ENCODE measurements at regions not wholly inside any gene's neighbourhood (a gene's known extent, or its start where the extent isn't known, plus 50 kb on each side); places are given as distances from the start of the nearest gene placed in this dataset.

- H3K27me3 ChIP-seq (ENCODE audit: low read length): no peaks in the 10 kb centered on the region
- no peaks in the 10 kb centered on the region for H3F3A ChIP-seq (ENCODE audit: insufficient read depth)
- no peak overlapping the region for H3K4me3 ChIP-seq (ENCODE audit: insufficient read depth, low read length, poor library complexity, severe bottlenecking)
- no peak overlapping the region for H3K27ac ChIP-seq (ENCODE audit: low read depth, low read length)
- H3K9ac ChIP-seq (ENCODE audit: low read length): no peak overlapping the region
- H2AFZ ChIP-seq (ENCODE audit: low read depth, low read length, severe bottlenecking): no peak overlapping the region
- no peaks in the 10 kb centered on the region for H3K36me3 ChIP-seq (ENCODE audit: low read length)
- H3K9me2 ChIP-seq (replicated peaks; ENCODE audit: insufficient read depth, low read length): no peaks in the 10 kb centered on the region
- no peaks in the 10 kb centered on the region for H3K79me2 ChIP-seq (ENCODE audit: insufficient read depth, low read length)
- no peak for TF ChIP-seq EZH2phosphoT487 (conservative IDR thresholded peaks at IDR 0.05; ENCODE audit: low read length)
- no peak for TF ChIP-seq CTCF (IDR thresholded peaks at IDR 0.05; ENCODE audit: insufficient read depth, low read length, poor library complexity, severe bottlenecking)
- no peaks in the 10 kb centered on the region for H3K9me3 ChIP-seq (ENCODE audit: insufficient read depth, low read length)
- no peaks in the 10 kb centered on the region for H4K20me1 ChIP-seq (ENCODE audit: low read depth, low read length)
- H3K4me2 ChIP-seq (ENCODE audit: low read depth, low read length, poor library complexity, severe bottlenecking): no peak overlapping the region
Observed at GRCh38 chr2:204234879-204235278, 298.3 kb downstream of the ICOS start.

- Histone ChIP-seq H3K9ac (ENCODE audit: low read length) (no peak overlapping the region), H3K79me2 (ENCODE audit: insufficient read depth, low read length) (no peaks in the 10 kb centered on the region), H3F3A (ENCODE audit: insufficient read depth) (no peaks in the 10 kb centered on the region), H3K4me3 (ENCODE audit: insufficient read depth, low read length, poor library complexity, severe bottlenecking) (no peak overlapping the region), H4K20me1 (ENCODE audit: low read depth, low read length) (no peaks in the 10 kb centered on the region), H3K27me3 (ENCODE audit: low read length) (no peaks in the 10 kb centered on the region), H2AFZ (ENCODE audit: low read depth, low read length, severe bottlenecking) (no peak overlapping the region), H3K9me3 (ENCODE audit: insufficient read depth, low read length) (no peaks in the 10 kb centered on the region), H3K4me2 (ENCODE audit: low read depth, low read length, poor library complexity, severe bottlenecking) (no peak overlapping the region), H3K9me2 (replicated peaks; ENCODE audit: insufficient read depth, low read length) (no peaks in the 10 kb centered on the region), H3K27ac (ENCODE audit: low read depth, low read length) (no peak overlapping the region), H3K36me3 (ENCODE audit: low read length) (no peaks in the 10 kb centered on the region)
- TF ChIP-seq EZH2phosphoT487 (conservative IDR thresholded peaks at IDR 0.05; ENCODE audit: low read length): no peak
- no peak for TF ChIP-seq CTCF (IDR thresholded peaks at IDR 0.05; ENCODE audit: insufficient read depth, low read length, poor library complexity, severe bottlenecking)
Observed at GRCh38 chr2:204237416-204237815, 300.9 kb downstream of the ICOS start.

GRCh38 chr2:204239411-204240165 is 303.0 kb downstream of the ICOS start:
- no peaks in the 10 kb centered on the region for H3K27me3 ChIP-seq (ENCODE audit: low read length)
- no peaks in the 10 kb centered on the region for H3F3A ChIP-seq (ENCODE audit: insufficient read depth)
- TF ChIP-seq EZH2phosphoT487 (conservative IDR thresholded peaks at IDR 0.05; ENCODE audit: low read length) (no peak), CTCF (IDR thresholded peaks at IDR 0.05; ENCODE audit: insufficient read depth, low read length, poor library complexity, severe bottlenecking) (no peak)
- H4K20me1 ChIP-seq (ENCODE audit: low read depth, low read length): no peaks in the 10 kb centered on the region
- H3K4me2 ChIP-seq (ENCODE audit: low read depth, low read length, poor library complexity, severe bottlenecking): no peak overlapping the region
- no peak overlapping the region for H2AFZ ChIP-seq (ENCODE audit: low read depth, low read length, severe bottlenecking)
- H3K79me2 ChIP-seq (ENCODE audit: insufficient read depth, low read length): no peaks in the 10 kb centered on the region
- H3K9ac ChIP-seq (ENCODE audit: low read length): no peak overlapping the region
- no peaks in the 10 kb centered on the region for H3K9me2 ChIP-seq (replicated peaks; ENCODE audit: insufficient read depth, low read length)
- no peak overlapping the region for H3K27ac ChIP-seq (ENCODE audit: low read depth, low read length)
- no peak overlapping the region for H3K4me3 ChIP-seq (ENCODE audit: insufficient read depth, low read length, poor library complexity, severe bottlenecking)
- H3K9me3 ChIP-seq (ENCODE audit: insufficient read depth, low read length): no peaks in the 10 kb centered on the region
- H3K36me3 ChIP-seq (ENCODE audit: low read length): no peaks in the 10 kb centered on the region
